HepG2 (cell line): ENCODE measurements at regions not wholly inside any gene's neighbourhood (a gene's known extent, or its start where the extent isn't known, plus 50 kb on each side); places are given as distances from the start of the nearest gene placed in this dataset.

Experiments used
- CBX1 ChIP-seq: IDR thresholded peaks from one replicate; pipeline ENCODE4 v1.6.1; 2016; ENCODE audit warnings: antibody characterized with exemption, low read depth
- ELF1 ChIP-seq: sonication (generic); formaldehyde crosslinking; IDR thresholded peaks from 2 replicates; pipeline ENCODE4 v1.4.0; 2020; ENCODE audit warnings: missing genetic modification reagents
- FOXK2 ChIP-seq: fragments of 450-650 bp; IDR thresholded peaks from 2 replicates; pipeline ENCODE4 v1.6.1; 2016
- POLR2A ChIP-seq, 2 experiments: IDR thresholded peaks; 2 replicates each; pipeline ENCODE4 v1.6.1; 2011; ENCODE audit warnings: low read depth in 2 of 2, low read length in 2 of 2, mild to moderate bottlenecking in 1 of 2, moderate library complexity in 1 of 2; ENCODE audit not compliant: insufficient read depth in 1 of 2
- SETDB1 ChIP-seq: sonication (generic); formaldehyde crosslinking; IDR thresholded peaks from 2 replicates; pipeline ENCODE4 v1.5.1; 2020; ENCODE audit warnings: missing genetic modification reagents, mild to moderate bottlenecking, borderline replicate concordance
- ZNF747 ChIP-seq: sonication (generic); formaldehyde crosslinking; IDR thresholded peaks from 2 replicates; pipeline ENCODE4 v1.8.1; 2023; ENCODE audit warnings: missing genetic modification reagents, mild to moderate bottlenecking, borderline replicate concordance
- TF ChIP-seq, protein P1 (sequence below): sonication (generic); formaldehyde crosslinking; IDR thresholded peaks from 2 replicates; pipeline ENCODE4 v1.5.0; 2020; ENCODE audit warnings: mild to moderate bottlenecking, missing genetic modification reagents, moderate library complexity

DNA sequence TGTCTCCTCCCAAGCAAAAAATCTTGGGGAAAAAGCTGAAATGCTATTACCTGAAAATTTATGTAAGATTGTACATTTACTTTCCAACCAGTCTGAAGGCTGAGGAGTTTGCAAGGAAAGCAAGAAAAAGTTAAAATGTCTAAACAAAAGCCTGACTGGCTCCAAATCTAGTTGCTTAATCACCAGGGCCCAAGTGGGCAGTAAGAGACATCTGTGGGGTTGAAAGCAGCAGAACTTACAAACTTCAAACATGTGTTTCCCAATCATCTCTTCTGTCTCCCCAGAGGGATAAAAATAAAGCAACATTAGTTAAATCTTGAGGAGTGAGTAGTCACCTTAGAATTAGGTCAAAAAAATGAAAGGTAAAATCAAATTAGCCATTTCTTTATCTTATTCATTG lies 98.6 kb downstream of the OGFRL1 start:
- TF ChIP-seq SETDB1 (no peak), ZNF747 (CRISPR knock-in tag) (no peak), FOXK2 (no peak), ELF1 (CRISPR knock-in tag) (no peak), POLR2A (IDR thresholded peaks at IDR 0.05; ENCODE audit: insufficient read depth in 1 of 2, low read depth in 2 of 2, low read length in 2 of 2) (no peak), CBX1 (no peak)
- TF ChIP-seq, protein P1, sequence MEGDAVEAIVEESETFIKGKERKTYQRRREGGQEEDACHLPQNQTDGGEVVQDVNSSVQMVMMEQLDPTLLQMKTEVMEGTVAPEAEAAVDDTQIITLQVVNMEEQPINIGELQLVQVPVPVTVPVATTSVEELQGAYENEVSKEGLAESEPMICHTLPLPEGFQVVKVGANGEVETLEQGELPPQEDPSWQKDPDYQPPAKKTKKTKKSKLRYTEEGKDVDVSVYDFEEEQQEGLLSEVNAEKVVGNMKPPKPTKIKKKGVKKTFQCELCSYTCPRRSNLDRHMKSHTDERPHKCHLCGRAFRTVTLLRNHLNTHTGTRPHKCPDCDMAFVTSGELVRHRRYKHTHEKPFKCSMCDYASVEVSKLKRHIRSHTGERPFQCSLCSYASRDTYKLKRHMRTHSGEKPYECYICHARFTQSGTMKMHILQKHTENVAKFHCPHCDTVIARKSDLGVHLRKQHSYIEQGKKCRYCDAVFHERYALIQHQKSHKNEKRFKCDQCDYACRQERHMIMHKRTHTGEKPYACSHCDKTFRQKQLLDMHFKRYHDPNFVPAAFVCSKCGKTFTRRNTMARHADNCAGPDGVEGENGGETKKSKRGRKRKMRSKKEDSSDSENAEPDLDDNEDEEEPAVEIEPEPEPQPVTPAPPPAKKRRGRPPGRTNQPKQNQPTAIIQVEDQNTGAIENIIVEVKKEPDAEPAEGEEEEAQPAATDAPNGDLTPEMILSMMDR (CRISPR knock-in tag), result no peak
